Esophagus squamous epithelium (tissue), 5 donors: ENCODE measurements at regions not wholly inside any gene's neighbourhood (a gene's known extent, or its start where the extent isn't known, plus 50 kb on each side); places are given as distances from the start of the nearest gene placed in this dataset.

Source experiments
- DNase-seq: peaks from one replicate; lab custom pipeline; 2025; lab: John Stamatoyannopoulos, UW
- H3K27ac ChIP-seq, 4 donors: fragments of 200-600 bp; sonication (generic); one replicate each; pipeline ENCODE4 v1.5.1; 2016 to 2019; ENCODE audit warnings: mild to moderate bottlenecking in 1 of 4
- H3K27me3 ChIP-seq, 4 donors: fragments of 200-600 bp; sonication (generic); 1 replicate in 3 of 4; 2 replicates in 1 of 4; pipeline versions ENCODE4 v1.5.1 to v1.6.0; 2017 to 2021; ENCODE audit warnings: antibody characterized with exemption in 1 of 4
- H3K36me3 ChIP-seq, 3 donors: fragments of 200-600 bp; sonication (generic); one replicate each; pipeline ENCODE4 v1.5.1; 2016 to 2019
- H3K4me1 ChIP-seq, 3 donors: fragments of 200-600 bp; sonication (generic); one replicate each; pipeline ENCODE4 v1.5.1; 2017 to 2019
- H3K4me3 ChIP-seq, 4 donors: fragments of 200-600 bp; sonication (generic); 1 replicate in 3 of 4; 2 replicates in 1 of 4; pipeline ENCODE4 v1.5.1; 2016 to 2019; ENCODE audit warnings: mild to moderate bottlenecking in 2 of 4, moderate library complexity in 1 of 4
- H3K9me3 ChIP-seq, 3 donors: fragments of 200-600 bp; sonication (generic); one replicate each; pipeline ENCODE4 v1.5.1; 2016 to 2019
- POLR2A ChIP-seq, 4 donors: fragments of 450-650 bp; IDR thresholded peaks; one replicate each; pipeline ENCODE4 v1.6.1; 2017; ENCODE audit warnings: antibody characterized with exemption in 4 of 4, mild to moderate bottlenecking in 4 of 4, moderate library complexity in 3 of 4
- WGBS, 2 donors: methylation state at CpG; one replicate each; pipeline ENCODE4 v1.1.5; 2018; 5-methylcytosine and 5-hydroxymethylcytosine counted together
- intact Hi-C: fragments of 100-400 bp; cut with DNase I; formaldehyde crosslinking; loops from one replicate; pipeline ENCODE4 v1.15.0; 2022
- TF ChIP-seq, protein P1 (sequence below), 6 experiments: fragments of 450-650 bp in 4 of 6; fragments of 200-600 bp in 2 of 6; sonication (generic) in 2 of 6; IDR thresholded peaks; one replicate each; pipeline ENCODE4 v1.5.1; 2016 to 2019; ENCODE audit warnings: antibody characterized with exemption in 6 of 6, mild to moderate bottlenecking in 4 of 6, moderate library complexity in 4 of 6
- donor health status: DM: yes; HTN: yes; CAD: no.

GRCh38 chr1:14136152-14136763 lies 436.3 kb downstream of the PRDM2 start:
- no peak for DNase-seq
- H3K27ac ChIP-seq, result peak overlapping the region; percentile 78 to 87 (median 80)
- intact Hi-C loops, result loop anchor here (10.0 kb wide), 1 partner anchor 159 kb away; no protein-coding TSS in a partner anchor
- TF ChIP-seq, protein P1, sequence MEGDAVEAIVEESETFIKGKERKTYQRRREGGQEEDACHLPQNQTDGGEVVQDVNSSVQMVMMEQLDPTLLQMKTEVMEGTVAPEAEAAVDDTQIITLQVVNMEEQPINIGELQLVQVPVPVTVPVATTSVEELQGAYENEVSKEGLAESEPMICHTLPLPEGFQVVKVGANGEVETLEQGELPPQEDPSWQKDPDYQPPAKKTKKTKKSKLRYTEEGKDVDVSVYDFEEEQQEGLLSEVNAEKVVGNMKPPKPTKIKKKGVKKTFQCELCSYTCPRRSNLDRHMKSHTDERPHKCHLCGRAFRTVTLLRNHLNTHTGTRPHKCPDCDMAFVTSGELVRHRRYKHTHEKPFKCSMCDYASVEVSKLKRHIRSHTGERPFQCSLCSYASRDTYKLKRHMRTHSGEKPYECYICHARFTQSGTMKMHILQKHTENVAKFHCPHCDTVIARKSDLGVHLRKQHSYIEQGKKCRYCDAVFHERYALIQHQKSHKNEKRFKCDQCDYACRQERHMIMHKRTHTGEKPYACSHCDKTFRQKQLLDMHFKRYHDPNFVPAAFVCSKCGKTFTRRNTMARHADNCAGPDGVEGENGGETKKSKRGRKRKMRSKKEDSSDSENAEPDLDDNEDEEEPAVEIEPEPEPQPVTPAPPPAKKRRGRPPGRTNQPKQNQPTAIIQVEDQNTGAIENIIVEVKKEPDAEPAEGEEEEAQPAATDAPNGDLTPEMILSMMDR (IDR thresholded peaks at IDR 0.05), result no peak
- no peak for TF ChIP-seq POLR2A (IDR thresholded peaks at IDR 0.05)
- H3K36me3 ChIP-seq, result no peaks in the 10 kb centered on the region
- no peak overlapping the region for H3K4me3 ChIP-seq
- H3K4me1 ChIP-seq, result peaks cover 2 to 64% (median 35%) of the 10 kb centered on the region in 3 donors
- no peaks in the 10 kb centered on the region for H3K27me3 ChIP-seq
- 67 to 70% methylated on average over 1 to 6 of the region's 6 CpGs for WGBS, 2 donors
- no peaks in the 10 kb centered on the region for H3K9me3 ChIP-seq

GRCh38 chr1:14136881-14137280 lies 436.9 kb downstream of the PRDM2 start:
- TF ChIP-seq, protein P1 (IDR thresholded peaks at IDR 0.05), result no peak
- no peak for TF ChIP-seq POLR2A (IDR thresholded peaks at IDR 0.05)
- Histone ChIP-seq H3K36me3 (no peaks in the 10 kb centered on the region), H3K27ac (peak overlapping the region; percentile 78 to 87 (median 80)), H3K4me1 (peaks cover 6 to 70% (median 42%) of the 10 kb centered on the region in 3 donors), H3K4me3 (peak overlapping the region in 1 of 4 donors; percentile 21), H3K27me3 (no peaks in the 10 kb centered on the region), H3K9me3 (no peaks in the 10 kb centered on the region)
- intact Hi-C loops, result loop anchor here (10.0 kb wide), 1 partner anchor 158 kb away; no protein-coding TSS in a partner anchor
- DNase-seq, result no peak
- WGBS, 2 donors, result 24 to 35% methylated on average over 4 to 5 of the region's 5 CpGs

DNA sequence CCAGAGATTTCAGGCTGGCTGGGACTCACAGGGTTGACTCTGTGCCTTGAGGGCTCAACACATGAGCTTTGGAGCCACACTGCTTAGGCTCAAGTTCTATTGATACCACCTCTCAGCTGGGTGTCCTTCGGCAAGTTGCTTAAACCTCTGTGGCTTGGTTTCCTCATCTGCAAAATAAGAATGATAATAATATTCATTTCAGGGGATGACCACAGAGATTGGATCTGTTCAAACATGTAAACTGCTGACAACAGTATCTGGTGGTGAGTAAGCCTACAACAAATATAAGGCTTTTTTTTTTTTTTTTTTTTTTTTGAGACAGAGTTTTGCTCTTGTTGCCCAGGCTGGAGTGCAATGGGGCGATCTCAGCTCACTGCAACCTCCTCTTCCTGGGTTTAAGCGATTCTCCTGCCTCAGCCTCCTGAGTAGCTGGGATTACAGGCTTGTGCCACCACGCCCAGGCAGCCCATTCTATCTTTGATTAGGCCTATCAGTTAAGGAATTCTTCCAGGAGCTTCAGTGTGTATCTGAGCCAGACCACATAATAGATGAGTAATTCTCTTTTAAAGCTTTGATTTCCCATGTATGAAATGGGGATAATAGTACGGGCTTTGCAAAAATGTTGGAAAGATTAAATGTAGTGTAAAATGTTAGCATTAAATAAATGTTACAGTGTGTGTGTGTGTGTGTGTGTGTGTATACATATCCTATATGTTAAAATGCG lies 437.6 kb downstream of the PRDM2 start:
- intact Hi-C loops, result loop anchor here (10.0 kb wide), 1 partner anchor 157 kb away; no protein-coding TSS in a partner anchor
- 38 to 43% methylated on average over 6 of the region's 6 CpGs for WGBS, 2 donors
- TF ChIP-seq POLR2A (IDR thresholded peaks at IDR 0.05), result no peak
- TF ChIP-seq, protein P1 (IDR thresholded peaks at IDR 0.05), result no peak
- no peak for DNase-seq
- peaks cover 8 to 77% (median 46%) of the 10 kb centered on the region in 3 donors for H3K4me1 ChIP-seq
- H3K27ac ChIP-seq, result peak overlapping the region; percentile 78 to 87 (median 80)
- no peaks in the 10 kb centered on the region for H3K36me3 ChIP-seq
- H3K27me3 ChIP-seq, result no peaks in the 10 kb centered on the region
- H3K4me3 ChIP-seq, result peak overlapping the region in 1 of 4 donors; percentile 21
- no peaks in the 10 kb centered on the region for H3K9me3 ChIP-seq

DNA sequence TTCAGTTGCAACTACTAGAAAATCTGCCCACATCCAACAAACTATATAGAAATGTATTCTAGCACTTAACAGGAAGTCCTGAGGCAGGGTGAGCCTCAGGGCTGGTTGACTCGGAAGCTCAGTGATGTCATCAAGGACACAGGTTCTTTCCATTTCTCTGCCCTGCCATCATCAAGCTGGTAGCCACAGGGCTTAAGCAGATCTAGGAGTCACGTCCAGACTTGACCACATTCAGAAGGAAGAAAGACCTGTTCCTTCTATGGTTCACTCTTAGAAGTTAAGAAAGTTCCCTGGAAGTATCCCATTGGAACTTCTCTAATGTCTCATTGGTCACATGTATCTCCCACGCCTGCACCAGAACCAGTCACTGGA lies 438.1 kb downstream of the PRDM2 start:
- H3K4me3 ChIP-seq, result no peak overlapping the region
- H3K36me3 ChIP-seq, result no peaks in the 10 kb centered on the region
- 34 to 43% methylated on average over 3 of the region's 3 CpGs for WGBS, 2 donors
- DNase-seq, result no peak
- peaks cover 11 to 82% (median 50%) of the 10 kb centered on the region in 3 donors for H3K4me1 ChIP-seq
- no peaks in the 10 kb centered on the region for H3K9me3 ChIP-seq
- no peaks in the 10 kb centered on the region for H3K27me3 ChIP-seq
- H3K27ac ChIP-seq, result peak overlapping the region; percentile 78 to 81 (median 80)
- intact Hi-C loops, result loop anchor here (10.0 kb wide), 1 partner anchor 157 kb away; no protein-coding TSS in a partner anchor
- no peak for TF ChIP-seq POLR2A (IDR thresholded peaks at IDR 0.05)
- TF ChIP-seq, protein P1 (IDR thresholded peaks at IDR 0.05), result no peak

DNA sequence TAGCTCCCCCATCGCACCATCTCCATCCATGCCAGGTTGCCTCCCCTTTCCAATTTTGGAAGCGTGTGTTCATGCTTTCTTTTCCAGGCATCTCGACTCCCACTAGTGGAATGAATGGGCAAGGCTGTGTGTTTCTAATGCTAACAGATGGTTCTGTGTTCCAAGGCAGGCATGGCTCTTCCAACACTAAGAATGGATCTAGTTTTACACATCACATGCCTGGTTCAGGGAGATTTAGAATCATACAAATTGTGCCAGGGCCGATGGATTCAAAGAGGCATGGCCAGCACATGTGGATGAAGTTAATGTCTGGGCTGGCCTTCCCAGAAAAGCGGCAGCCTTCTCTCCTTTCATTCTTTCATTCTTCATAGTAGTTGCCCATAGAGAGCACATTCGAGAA lies 438.7 kb downstream of the PRDM2 start:
- no peaks in the 10 kb centered on the region for H3K9me3 ChIP-seq
- DNase-seq, result no peak
- peaks cover 11 to 88% (median 54%) of the 10 kb centered on the region in 3 donors for H3K4me1 ChIP-seq
- TF ChIP-seq, protein P1 (IDR thresholded peaks at IDR 0.05), result peak in 1 of 6 experiments; percentile 18
- TF ChIP-seq POLR2A (IDR thresholded peaks at IDR 0.05), result no peak
- no peaks in the 10 kb centered on the region for H3K36me3 ChIP-seq
- WGBS, 2 donors, result 48 to 66% methylated on average over 4 to 6 of the region's 6 CpGs
- no peak overlapping the region for H3K4me3 ChIP-seq
- no peaks in the 10 kb centered on the region for H3K27me3 ChIP-seq
- intact Hi-C loops, result loop anchor here (10.0 kb wide), 1 partner anchor 156 kb away; no protein-coding TSS in a partner anchor
- peak overlapping the region; percentile 17 to 81 (median 78) for H3K27ac ChIP-seq
